ENCODE measurements at regions not wholly inside any gene's neighbourhood (a gene's known extent, or its start where the extent isn't known, plus 50 kb on each side); places are given as distances from the start of the nearest gene placed in this dataset.
A peak's percentile ranks its signal among the peaks of the same experiment; 100 is the strongest.

DNA sequence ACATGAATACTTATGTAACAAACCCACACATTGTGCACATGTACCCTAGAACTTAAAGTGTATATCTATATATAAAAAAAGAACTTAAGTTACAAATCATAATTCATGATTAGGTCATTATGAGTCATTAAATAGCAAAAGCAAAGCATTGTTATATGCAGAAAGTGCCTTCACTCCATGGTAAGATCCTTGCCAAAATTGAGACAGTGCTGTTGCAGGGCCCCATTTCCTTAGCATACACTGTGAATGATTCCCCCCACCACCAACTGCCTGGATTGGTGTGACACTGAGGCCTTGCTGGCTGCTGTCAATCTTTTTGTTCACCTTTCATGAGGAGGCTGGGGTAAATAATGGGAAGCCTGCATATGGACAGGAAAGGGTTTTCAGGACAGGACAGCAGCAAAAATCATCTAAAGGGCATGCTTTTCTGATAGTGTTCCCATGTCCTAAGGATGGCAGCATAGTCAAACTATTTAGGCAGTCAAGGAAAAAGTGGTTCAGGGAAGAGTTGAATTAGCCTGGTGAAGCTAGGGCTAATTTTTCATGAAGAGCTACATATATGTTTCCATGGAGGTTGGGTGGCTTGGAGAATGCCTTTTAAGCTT, 188.2 kb upstream of the ASCC3 start:
- TF ChIP-seq GATA3 (IDR thresholded peaks at IDR 0.05; ENCODE audit: low read depth, low read length), result no peak
- no peak for TF ChIP-seq GATA2 (IDR thresholded peaks at IDR 0.05; ENCODE audit: low read depth, low read length)

GRCh38 chr6:101070044-101070608, 189.0 kb upstream of the ASCC3 start:
- no peak for TF ChIP-seq GATA3 (IDR thresholded peaks at IDR 0.05; ENCODE audit: low read depth, low read length)
- TF ChIP-seq GATA2 (IDR thresholded peaks at IDR 0.05; ENCODE audit: low read depth, low read length), result no peak

GRCh38 chr6:101077344-101077743, 196.2 kb upstream of the ASCC3 start:
- no peak for TF ChIP-seq GATA3 (IDR thresholded peaks at IDR 0.05; ENCODE audit: low read depth, low read length)
- TF ChIP-seq GATA2 (IDR thresholded peaks at IDR 0.05; ENCODE audit: low read depth, low read length), result no peak

- no peak for TF ChIP-seq GATA3 (IDR thresholded peaks at IDR 0.05; ENCODE audit: low read depth, low read length)
- no peak for TF ChIP-seq GATA2 (IDR thresholded peaks at IDR 0.05; ENCODE audit: low read depth, low read length)
These were observed 198.7 kb upstream of the ASCC3 start for GRCh38 chr6:101079696-101080270.

- TF ChIP-seq GATA2 (IDR thresholded peaks at IDR 0.05; ENCODE audit: low read depth, low read length) (no peak), GATA3 (IDR thresholded peaks at IDR 0.05; ENCODE audit: low read depth, low read length) (no peak)
These were observed 199.5 kb upstream of the ASCC3 start for GRCh38 chr6:101080597-101080996.

DNA sequence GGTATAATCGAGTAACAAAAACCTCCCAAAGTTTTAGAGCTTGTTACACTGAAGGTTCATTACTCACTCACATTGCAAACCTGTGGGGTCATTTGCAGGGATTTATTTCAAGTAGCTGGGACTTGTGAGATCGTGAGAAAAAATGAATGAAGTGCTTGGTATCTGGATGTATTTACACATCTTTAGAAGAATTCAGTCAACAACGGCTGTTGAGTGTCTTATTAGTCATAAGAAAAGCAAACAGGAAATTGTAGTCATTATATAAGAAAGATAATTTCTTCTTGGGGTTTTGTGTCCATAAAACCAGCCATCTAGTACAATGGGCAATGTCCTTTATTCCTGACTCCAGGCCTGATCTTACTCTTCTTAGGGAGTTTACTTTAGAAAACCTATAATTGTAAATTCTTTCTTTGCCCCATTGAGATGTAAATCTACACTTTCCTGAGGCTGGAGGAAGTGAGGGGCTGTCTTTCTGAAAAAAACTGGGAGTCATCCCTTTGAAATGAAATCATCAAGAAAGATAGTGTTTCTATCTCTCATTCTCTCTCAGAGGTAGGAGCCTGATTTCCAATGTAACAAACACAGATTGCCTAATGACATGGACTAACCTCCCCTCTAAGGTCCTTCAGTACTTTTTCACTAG, 202.5 kb upstream of the ASCC3 start:
- no peak for TF ChIP-seq GATA3 (IDR thresholded peaks at IDR 0.05; ENCODE audit: low read depth, low read length)
- TF ChIP-seq GATA2 (IDR thresholded peaks at IDR 0.05; ENCODE audit: low read depth, low read length), result no peak

- TF ChIP-seq GATA2 (IDR thresholded peaks at IDR 0.05; ENCODE audit: low read depth, low read length) (no peak), GATA3 (IDR thresholded peaks at IDR 0.05; ENCODE audit: low read depth, low read length) (no peak)
These were observed 204.2 kb upstream of the ASCC3 start for GRCh38 chr6:101085327-101085726.

GRCh38 chr6:101086473-101086872, 205.3 kb upstream of the ASCC3 start:
- no peak for TF ChIP-seq GATA2 (IDR thresholded peaks at IDR 0.05; ENCODE audit: low read depth, low read length)
- no peak for TF ChIP-seq GATA3 (IDR thresholded peaks at IDR 0.05; ENCODE audit: low read depth, low read length)

DNA sequence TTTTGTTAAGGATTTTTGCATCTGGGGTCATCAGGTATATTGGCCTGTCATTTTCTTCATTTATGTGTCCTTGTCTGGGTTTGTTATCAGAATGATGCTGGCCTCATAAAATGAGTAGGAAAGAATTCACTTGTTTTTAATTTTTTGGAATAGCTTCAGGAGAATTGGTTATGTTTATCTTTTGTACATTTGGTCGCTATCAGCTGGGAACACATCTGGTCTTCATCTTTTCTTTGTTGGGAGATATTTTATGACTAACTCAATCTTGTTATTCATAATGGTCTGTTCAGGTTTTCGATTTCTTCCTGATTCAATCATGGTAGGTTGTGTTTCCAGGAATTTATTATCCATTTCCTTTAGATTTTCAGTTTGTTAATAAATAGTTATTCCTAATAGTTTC, 207.5 kb upstream of the ASCC3 start:
- TF ChIP-seq GATA2 (IDR thresholded peaks at IDR 0.05; ENCODE audit: low read depth, low read length) (peak; percentile 48; the same call in 1 of the 2 replicates), GATA3 (IDR thresholded peaks at IDR 0.05; ENCODE audit: low read depth, low read length) (peak; percentile 61; the same call in 1 of the 2 replicates)

- TF ChIP-seq GATA2 (IDR thresholded peaks at IDR 0.05; ENCODE audit: low read depth, low read length) (no peak), GATA3 (IDR thresholded peaks at IDR 0.05; ENCODE audit: low read depth, low read length) (no peak)
These were observed 208.5 kb upstream of the ASCC3 start for GRCh38 chr6:101089640-101090039.

GRCh38 chr6:101090281-101090680, 209.2 kb upstream of the ASCC3 start:
- TF ChIP-seq GATA3 (IDR thresholded peaks at IDR 0.05; ENCODE audit: low read depth, low read length) (no peak), GATA2 (IDR thresholded peaks at IDR 0.05; ENCODE audit: low read depth, low read length) (no peak)

- TF ChIP-seq GATA2 (IDR thresholded peaks at IDR 0.05; ENCODE audit: low read depth, low read length) (no peak), GATA3 (IDR thresholded peaks at IDR 0.05; ENCODE audit: low read depth, low read length) (no peak)
These were observed 221.6 kb upstream of the ASCC3 start for GRCh38 chr6:101102702-101103101.

GRCh38 chr6:101108286-101108685, 227.2 kb upstream of the ASCC3 start:
- TF ChIP-seq GATA3 (IDR thresholded peaks at IDR 0.05; ENCODE audit: low read depth, low read length), result no peak
- no peak for TF ChIP-seq GATA2 (IDR thresholded peaks at IDR 0.05; ENCODE audit: low read depth, low read length)

GRCh38 chr6:101110814-101111213, 229.7 kb upstream of the ASCC3 start:
- TF ChIP-seq GATA2 (IDR thresholded peaks at IDR 0.05; ENCODE audit: low read depth, low read length) (no peak), GATA3 (IDR thresholded peaks at IDR 0.05; ENCODE audit: low read depth, low read length) (no peak)

Measured in SH-SY5Y (cell line).